NCI-H187 (cell line): ENCODE measurements at regions not wholly inside any gene's neighbourhood (a gene's known extent, or its start where the extent isn't known, plus 50 kb on each side); places are given as distances from the start of the nearest gene placed in this dataset.

ENCODE experiments used
- DNase-seq, 2 experiments: peaks; one replicate each; lab custom pipeline; 2025; lab: John Stamatoyannopoulos, UW

- DNase-seq = no peak
Measured at GRCh38 chr6:141451511-141452353, 681.0 kb upstream of the GJE1 start.

GRCh38 chr6:141451181-141451510, 681.6 kb upstream of the GJE1 start:
- no peak for DNase-seq

GRCh38 chr6:141445928-141446628, 686.6 kb upstream of the GJE1 start:
- DNase-seq = no peak

DNA sequence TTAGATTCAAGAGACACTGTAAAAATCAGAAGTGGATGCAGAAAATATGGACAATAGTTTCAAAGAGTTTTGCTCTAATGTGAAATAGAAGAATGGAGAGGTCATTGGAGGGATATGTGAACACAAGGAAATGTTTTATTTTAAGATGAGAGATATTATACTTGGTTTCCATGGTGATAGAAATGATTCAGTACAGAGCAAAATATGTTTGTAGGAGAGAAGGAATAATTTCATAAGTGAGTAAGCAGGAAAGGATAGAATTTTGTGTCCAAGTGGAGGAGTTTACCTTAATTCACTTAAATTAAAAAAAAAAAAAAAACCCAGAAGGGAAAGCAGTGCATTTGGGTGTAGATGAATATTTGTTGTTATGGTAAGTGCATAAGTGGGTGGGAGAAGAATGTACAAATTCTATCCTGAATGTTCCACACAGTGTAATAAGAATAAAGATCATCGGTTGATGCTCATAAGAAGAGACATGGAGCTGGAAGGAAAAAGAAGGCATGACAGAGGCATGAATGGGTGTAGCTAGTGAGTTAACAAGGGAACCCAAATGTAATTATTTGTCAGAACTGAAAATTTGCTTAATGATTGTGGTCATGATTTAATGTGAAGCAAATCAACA, 688.9 kb upstream of the GJE1 start:
- no peak for DNase-seq

- DNase-seq = no peak
Measured at GRCh38 chr6:141443032-141443431, 689.7 kb upstream of the GJE1 start.

- DNase-seq = no peak
Measured at GRCh38 chr6:141439513-141439912, 693.2 kb upstream of the GJE1 start.

- DNase-seq = no peak
Measured at GRCh38 chr6:141437685-141438084, 695.0 kb upstream of the GJE1 start.

DNA sequence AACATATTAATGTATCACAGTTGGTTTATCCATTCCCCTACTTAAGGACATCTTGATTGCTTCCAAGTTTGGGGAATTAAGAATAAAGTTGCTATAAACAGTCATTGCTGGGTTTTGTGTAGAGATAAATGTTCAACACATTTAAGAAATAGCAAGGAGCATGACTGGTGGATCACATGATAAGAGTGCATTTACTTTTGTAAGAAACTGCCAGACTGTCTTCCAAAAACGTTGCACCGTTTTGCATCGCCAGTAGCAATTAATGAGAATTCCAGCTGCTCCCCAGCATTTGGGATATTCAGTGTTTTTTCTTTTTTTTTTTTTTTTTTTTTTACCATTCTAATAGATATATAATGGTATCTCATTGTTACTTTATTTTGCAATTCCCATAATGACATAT, 695.7 kb upstream of the GJE1 start:
- no peak for DNase-seq

DNA sequence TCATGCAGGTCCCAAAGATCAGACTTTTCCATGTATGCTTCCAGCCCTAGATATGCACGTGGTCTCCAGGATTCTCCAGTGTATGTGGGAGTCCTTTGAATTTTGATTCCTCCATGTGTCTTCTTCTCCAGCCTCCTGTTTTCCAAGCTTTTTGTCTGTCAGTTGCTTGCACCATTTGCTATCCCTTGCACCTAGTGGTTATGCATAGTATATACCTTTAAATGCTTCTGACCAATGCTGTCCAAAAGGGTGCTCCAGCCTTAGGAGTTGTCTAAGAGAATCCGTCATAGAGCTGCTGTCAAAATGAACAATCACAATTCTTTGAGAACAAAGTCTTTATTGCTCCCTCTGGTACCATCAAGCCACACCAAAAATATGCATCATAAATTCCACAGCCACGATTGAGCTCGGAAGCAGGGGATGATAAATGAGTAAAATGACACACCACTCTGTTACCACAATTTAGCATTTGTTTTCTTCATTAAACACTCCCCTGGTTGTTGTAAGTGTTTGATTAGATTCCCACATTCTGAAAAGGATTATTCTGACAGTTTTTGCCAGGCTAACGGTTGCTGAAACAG, 706.2 kb upstream of the GJE1 start:
- no peak for DNase-seq

DNA sequence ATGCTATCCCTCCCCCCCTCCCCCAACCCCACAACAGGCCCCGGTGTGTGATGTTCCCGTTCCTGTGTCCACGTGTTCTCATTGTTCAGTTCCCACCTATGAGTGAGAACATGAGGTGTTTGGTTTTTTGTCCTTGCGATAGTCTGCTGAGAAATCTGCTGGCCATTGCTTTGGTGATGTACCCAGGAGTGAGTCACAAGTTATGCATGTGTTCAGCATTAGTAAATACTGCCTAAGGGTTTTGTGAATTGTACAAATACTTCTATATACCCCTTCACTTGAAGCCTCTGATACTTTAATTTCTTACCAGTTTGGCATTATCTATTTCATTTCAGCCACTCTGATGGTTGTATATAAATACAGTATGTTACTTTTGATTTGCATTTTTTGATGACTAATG, 711.3 kb upstream of the GJE1 start:
- DNase-seq = no peak

DNA sequence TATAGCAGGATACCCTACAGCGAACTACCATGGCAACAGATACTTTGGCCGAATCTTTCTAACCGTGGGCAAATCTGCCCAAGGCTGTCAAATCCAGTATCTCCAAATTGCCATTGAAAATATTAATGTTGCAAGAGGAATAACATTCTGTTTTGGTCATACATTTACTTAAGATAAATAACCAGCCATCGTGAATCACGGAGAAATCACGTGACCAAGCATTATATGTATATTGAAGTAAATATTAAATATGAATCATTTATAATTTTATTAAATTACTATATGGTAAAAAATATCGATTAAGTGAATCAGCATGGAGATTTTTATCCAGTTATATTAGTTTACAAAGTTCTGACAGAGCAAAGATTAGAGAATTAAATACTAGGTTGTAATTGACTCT, 714.6 kb upstream of the GJE1 start:
- no peak for DNase-seq

- no peak for DNase-seq
Measured at GRCh38 chr6:141415896-141416295, 716.8 kb upstream of the GJE1 start.

- DNase-seq = no peak
Measured at GRCh38 chr6:141413196-141413595, 719.5 kb upstream of the GJE1 start.

DNA sequence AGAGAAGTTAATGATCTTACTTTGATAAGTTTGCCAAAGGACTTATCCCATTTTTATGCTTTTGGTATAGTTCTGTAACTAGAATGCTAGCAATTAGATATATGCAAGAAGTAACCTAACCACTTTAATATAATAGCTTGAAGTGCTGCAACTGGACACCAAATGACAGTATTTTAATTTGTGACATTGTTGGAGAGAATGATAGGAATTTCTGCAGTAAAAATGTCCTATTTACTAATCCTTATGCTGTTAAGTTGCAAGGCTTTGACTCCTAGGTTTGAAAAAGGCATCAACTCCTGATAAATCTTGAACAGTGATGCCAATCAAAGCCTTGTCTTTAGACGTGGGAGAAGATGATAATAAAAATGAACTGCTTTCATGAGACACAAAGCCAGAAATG, 726.0 kb upstream of the GJE1 start:
- no peak for DNase-seq

DNA sequence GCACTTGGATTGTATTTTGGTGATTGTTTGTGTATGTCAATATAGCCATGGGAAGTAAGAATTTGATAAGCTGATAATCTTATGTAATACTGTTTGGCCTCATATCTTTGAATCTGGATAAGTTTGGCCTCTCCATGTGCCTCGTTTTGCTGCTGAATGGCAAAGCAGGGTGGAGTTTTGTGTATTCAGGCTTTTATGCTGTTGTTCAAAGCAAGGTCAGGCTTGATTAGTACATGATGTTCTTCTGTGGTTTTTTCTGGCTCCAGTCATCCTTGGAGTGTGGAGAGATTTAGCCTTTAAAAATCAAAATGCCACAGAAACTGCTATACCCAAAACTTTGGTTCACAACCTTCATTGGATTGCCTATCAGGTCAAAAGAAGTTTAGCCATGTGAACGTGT, 728.9 kb upstream of the GJE1 start:
- no peak for DNase-seq

GRCh38 chr6:141403103-141403502, 729.6 kb upstream of the GJE1 start:
- no peak for DNase-seq

- DNase-seq = no peak
Measured at GRCh38 chr6:141402489-141402888, 730.2 kb upstream of the GJE1 start.

- DNase-seq = no peak
Measured at GRCh38 chr6:141401851-141402250, 730.9 kb upstream of the GJE1 start.

DNA sequence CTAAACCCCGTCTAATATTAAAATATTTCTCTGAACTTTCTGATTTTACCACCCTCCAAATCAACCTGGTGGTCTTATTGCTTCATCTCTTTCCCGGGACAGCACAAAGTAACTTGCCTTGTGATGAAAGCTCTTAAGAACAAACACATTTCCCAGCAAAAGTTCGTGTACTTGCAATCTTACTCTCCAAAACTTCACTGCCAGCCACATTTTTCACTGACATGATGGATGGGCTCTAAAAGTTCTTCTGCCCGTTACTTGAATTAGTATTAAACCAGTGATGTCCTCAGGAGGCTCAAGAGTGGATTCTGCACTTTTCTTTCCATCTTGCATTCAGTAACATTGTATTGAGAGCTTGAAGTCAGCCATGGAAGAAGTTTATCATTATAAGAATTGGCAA, 731.6 kb upstream of the GJE1 start:
- no peak for DNase-seq

DNA sequence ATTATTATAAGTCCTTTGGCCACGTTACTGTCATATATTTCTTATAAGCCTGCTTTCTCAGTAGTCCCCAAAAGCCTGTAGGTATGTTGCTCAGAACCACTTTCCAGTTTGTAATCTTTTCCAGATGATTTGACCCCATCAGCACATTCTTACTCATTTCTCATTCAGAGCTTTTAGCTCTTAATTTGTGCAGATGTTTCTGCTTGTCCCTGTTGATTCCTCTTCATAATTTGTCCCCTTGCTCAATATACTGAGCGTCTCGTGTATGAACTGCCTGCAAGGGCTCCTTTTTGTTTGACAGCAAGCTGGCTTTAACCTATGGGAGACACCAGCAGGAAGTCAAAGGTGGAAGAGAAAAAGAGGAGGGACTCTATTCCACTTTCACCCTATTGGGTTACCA, 733.8 kb upstream of the GJE1 start:
- DNase-seq = no peak

GRCh38 chr6:141395443-141396008, 737.2 kb upstream of the GJE1 start:
- DNase-seq = no peak

DNA sequence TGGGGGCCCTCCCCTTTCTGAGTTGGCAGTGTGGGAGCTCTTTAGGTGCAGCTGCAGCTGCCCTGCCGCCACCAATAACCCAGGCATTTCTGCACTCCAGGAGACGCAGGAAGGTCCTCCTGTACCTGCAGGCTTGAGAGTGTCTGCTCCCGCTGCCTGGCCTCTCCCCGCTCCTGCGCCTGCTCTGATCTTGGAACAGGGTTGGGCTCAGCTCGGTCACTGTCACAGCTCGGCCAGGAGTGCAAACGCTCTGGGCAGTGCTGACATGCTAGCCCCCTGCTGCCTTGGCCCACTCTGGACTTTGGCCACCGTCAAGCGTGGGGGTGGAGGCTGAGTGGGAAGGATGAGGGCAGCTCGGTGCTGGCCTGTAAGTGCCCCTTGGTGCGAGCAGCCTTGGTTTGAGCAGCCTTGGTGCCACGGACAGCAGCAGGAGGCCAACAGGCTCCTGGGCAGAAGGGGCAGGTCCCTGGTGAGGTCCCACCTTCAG, 738.1 kb upstream of the GJE1 start:
- DNase-seq = no peak
